ENCODE measurements at regions not wholly inside any gene's neighbourhood (a gene's known extent, or its start where the extent isn't known, plus 50 kb on each side); places are given as distances from the start of the nearest gene placed in this dataset.

DNA sequence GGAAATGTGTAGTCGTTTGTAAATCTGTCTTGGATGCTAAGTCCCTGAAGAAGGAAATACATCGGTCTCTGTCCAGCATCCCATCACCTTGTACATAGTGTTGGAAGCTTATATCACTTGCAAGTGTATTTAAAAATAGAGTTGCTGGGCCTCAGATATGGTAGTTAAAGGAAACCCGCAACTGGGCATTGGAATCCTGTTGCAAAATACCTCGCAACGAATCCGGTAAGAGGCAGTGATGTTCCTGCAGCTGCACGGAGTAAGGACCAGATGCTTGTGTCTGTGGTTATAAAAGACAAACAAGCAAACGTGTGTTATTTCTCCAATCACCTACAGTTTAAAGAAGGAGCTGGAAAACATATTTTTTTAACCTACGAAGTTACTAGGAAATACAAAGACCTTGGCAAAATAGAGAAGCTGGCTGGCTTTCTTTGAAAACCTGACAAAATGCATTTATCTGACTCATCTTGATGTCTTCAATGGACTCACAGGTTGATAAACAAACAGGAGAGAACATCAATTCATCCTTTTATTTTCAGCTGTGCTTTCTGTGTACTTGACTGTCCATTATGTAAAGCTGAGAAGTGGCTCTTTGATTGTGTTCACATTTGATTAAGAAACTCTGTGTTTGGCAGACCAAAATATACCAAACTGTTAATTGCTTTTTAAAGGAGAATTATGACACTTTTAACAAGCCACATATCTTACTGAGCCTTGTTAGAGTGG, 326.4 kb downstream of the SFMBT2 start:
- Histone ChIP-seq H3K27me3 (peaks cover 0 to 60% (median 0%) of the 10 kb centered on the region in 4 donors), H3K4me1 (no peaks in the 10 kb centered on the region), H3K36me3 (no peaks in the 10 kb centered on the region), H3K9me3 (no peaks in the 10 kb centered on the region), H3K4me3 (no peak overlapping the region), H3K27ac (no peak overlapping the region)
- intact Hi-C loops (cut with DNase I) = no loop called here
- DNase-seq = no peak
- WGBS, 2 donors = 55 to 56% methylated on average over 9 of the region's 9 CpGs
- TF ChIP-seq, protein P1, sequence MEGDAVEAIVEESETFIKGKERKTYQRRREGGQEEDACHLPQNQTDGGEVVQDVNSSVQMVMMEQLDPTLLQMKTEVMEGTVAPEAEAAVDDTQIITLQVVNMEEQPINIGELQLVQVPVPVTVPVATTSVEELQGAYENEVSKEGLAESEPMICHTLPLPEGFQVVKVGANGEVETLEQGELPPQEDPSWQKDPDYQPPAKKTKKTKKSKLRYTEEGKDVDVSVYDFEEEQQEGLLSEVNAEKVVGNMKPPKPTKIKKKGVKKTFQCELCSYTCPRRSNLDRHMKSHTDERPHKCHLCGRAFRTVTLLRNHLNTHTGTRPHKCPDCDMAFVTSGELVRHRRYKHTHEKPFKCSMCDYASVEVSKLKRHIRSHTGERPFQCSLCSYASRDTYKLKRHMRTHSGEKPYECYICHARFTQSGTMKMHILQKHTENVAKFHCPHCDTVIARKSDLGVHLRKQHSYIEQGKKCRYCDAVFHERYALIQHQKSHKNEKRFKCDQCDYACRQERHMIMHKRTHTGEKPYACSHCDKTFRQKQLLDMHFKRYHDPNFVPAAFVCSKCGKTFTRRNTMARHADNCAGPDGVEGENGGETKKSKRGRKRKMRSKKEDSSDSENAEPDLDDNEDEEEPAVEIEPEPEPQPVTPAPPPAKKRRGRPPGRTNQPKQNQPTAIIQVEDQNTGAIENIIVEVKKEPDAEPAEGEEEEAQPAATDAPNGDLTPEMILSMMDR (IDR thresholded peaks at IDR 0.05) = no peak
- no peak for TF ChIP-seq POLR2A (IDR thresholded peaks at IDR 0.05)

GRCh38 chr10:7082967-7083366, 327.9 kb downstream of the SFMBT2 start:
- 45 to 48% methylated on average over 3 to 4 of the region's 4 CpGs for WGBS, 2 donors
- H3K27me3 ChIP-seq = peaks cover 0 to 63% (median 0%) of the 10 kb centered on the region in 4 donors
- H3K9me3 ChIP-seq = no peaks in the 10 kb centered on the region
- H3K36me3 ChIP-seq = no peaks in the 10 kb centered on the region
- no peak overlapping the region for H3K27ac ChIP-seq
- H3K4me3 ChIP-seq = no peak overlapping the region
- H3K4me1 ChIP-seq = no peaks in the 10 kb centered on the region
- intact Hi-C loops (cut with DNase I) = no loop called here
- no peak for DNase-seq
- TF ChIP-seq, protein P1 (IDR thresholded peaks at IDR 0.05) = no peak
- no peak for TF ChIP-seq POLR2A (IDR thresholded peaks at IDR 0.05)

DNA sequence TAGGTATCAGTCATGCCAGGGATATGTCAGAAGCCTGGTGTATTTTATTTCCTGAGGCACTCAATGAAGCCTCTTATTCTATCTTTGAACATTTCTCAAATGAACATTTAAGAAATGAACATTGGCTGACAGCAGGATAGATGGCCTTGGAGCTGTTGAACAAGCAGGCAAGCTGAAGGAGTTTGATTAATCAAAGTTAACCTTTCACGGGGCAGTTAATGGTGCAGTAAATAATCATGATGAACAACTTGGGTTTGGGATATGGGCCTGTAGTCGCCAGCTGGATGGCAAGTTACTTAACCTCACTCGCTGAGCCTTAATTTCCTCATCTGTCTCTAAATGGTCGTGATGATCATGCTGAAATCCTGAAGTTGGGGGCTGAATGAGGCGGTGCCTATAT, 333.0 kb downstream of the SFMBT2 start:
- no peaks in the 10 kb centered on the region for H3K9me3 ChIP-seq
- DNase-seq = no peak
- no peak overlapping the region for H3K4me3 ChIP-seq
- intact Hi-C loops (cut with DNase I) = no loop called here
- H3K27me3 ChIP-seq = peaks cover 0 to 65% (median 0%) of the 10 kb centered on the region in 4 donors
- 78 to 85% methylated on average over 5 of the region's 5 CpGs for WGBS, 2 donors
- no peaks in the 10 kb centered on the region for H3K4me1 ChIP-seq
- no peaks in the 10 kb centered on the region for H3K36me3 ChIP-seq
- H3K27ac ChIP-seq = no peak overlapping the region
- TF ChIP-seq, protein P1 (IDR thresholded peaks at IDR 0.05) = no peak
- TF ChIP-seq POLR2A (IDR thresholded peaks at IDR 0.05) = no peak

GRCh38 chr10:7075851-7076250, 335.0 kb downstream of the SFMBT2 start:
- Histone ChIP-seq H3K4me3 (no peak overlapping the region), H3K4me1 (no peaks in the 10 kb centered on the region), H3K27me3 (peaks cover 0 to 45% (median 0%) of the 10 kb centered on the region in 4 donors), H3K9me3 (no peaks in the 10 kb centered on the region), H3K36me3 (no peaks in the 10 kb centered on the region), H3K27ac (no peak overlapping the region)
- WGBS, 2 donors = 53 to 59% methylated on average over 7 of the region's 7 CpGs
- intact Hi-C loops (cut with DNase I) = no loop called here
- TF ChIP-seq POLR2A (IDR thresholded peaks at IDR 0.05) = no peak
- TF ChIP-seq, protein P1 (IDR thresholded peaks at IDR 0.05) = no peak
- no peak for DNase-seq

- WGBS, 2 donors = 29 to 33% methylated on average over 5 of the region's 5 CpGs
- H3K27ac ChIP-seq = no peak overlapping the region
- no peaks in the 10 kb centered on the region for H3K4me1 ChIP-seq
- DNase-seq = no peak
- TF ChIP-seq POLR2A (IDR thresholded peaks at IDR 0.05) = no peak
- TF ChIP-seq, protein P1 (IDR thresholded peaks at IDR 0.05) = no peak
- H3K9me3 ChIP-seq = no peaks in the 10 kb centered on the region
- peaks cover 0 to 39% (median 0%) of the 10 kb centered on the region in 4 donors for H3K27me3 ChIP-seq
- no peaks in the 10 kb centered on the region for H3K36me3 ChIP-seq
- no peak overlapping the region for H3K4me3 ChIP-seq
- intact Hi-C loops (cut with DNase I) = no loop called here
Observed at GRCh38 chr10:7075110-7075509, 335.7 kb downstream of the SFMBT2 start.

All from esophagus squamous epithelium (tissue), 5 donors.